ENCODE measurements at regions not wholly inside any gene's neighbourhood (a gene's known extent, or its start where the extent isn't known, plus 50 kb on each side); places are given as distances from the start of the nearest gene placed in this dataset.
"Not testable (repeated sequence)": the region's sequence is repeated elsewhere in the genome, so short reads cannot be mapped to it uniquely, and the experiment has no call there.

- no peak for ATAC-seq
Measured at GRCh38 chr5:25387953-25388352, 743.2 kb upstream of the CDH10 start.

- ATAC-seq: peak in 1 of 2 donors; percentile 21
Measured at GRCh38 chr5:25362799-25363198, 718.0 kb upstream of the CDH10 start.

GRCh38 chr5:25358919-25359318 is 714.1 kb upstream of the CDH10 start:
- ATAC-seq: no peak

- ATAC-seq: no peak
Measured at GRCh38 chr5:25357605-25358004, 712.8 kb upstream of the CDH10 start.

- ATAC-seq: no peak
Measured at GRCh38 chr5:25349746-25350145, 705.0 kb upstream of the CDH10 start.

GRCh38 chr5:25345240-25345771 is 700.5 kb upstream of the CDH10 start:
- no peak for ATAC-seq

- no peak for ATAC-seq
Measured at GRCh38 chr5:25339541-25339940, 694.8 kb upstream of the CDH10 start.

GRCh38 chr5:25334350-25334749 is 689.6 kb upstream of the CDH10 start:
- no peak for ATAC-seq

GRCh38 chr5:25330721-25331120 is 685.9 kb upstream of the CDH10 start:
- no peak for ATAC-seq

GRCh38 chr5:25327172-25327571 is 682.4 kb upstream of the CDH10 start:
- no peak for ATAC-seq

- ATAC-seq: no peak
Measured at GRCh38 chr5:25301836-25302235, 657.1 kb upstream of the CDH10 start.

GRCh38 chr5:25295067-25295466 is 650.3 kb upstream of the CDH10 start:
- no peak for ATAC-seq

GRCh38 chr5:25289766-25290165 is 645.0 kb upstream of the CDH10 start:
- not testable (repeated sequence) for ATAC-seq

- no peak for ATAC-seq
Measured at GRCh38 chr5:25286319-25286718, 641.5 kb upstream of the CDH10 start.

- no peak for ATAC-seq
Measured at GRCh38 chr5:25285136-25285535, 640.4 kb upstream of the CDH10 start.

GRCh38 chr5:25263507-25263906 is 618.7 kb upstream of the CDH10 start:
- not testable (repeated sequence) for ATAC-seq

GRCh38 chr5:25262221-25262620 is 617.4 kb upstream of the CDH10 start:
- ATAC-seq: no peak

- ATAC-seq: no peak
Measured at GRCh38 chr5:25255128-25255527, 610.4 kb upstream of the CDH10 start.

- ATAC-seq: no peak
Measured at GRCh38 chr5:25241981-25242380, 597.2 kb upstream of the CDH10 start.

GRCh38 chr5:25238720-25239119 is 593.9 kb upstream of the CDH10 start:
- not testable (repeated sequence) for ATAC-seq

- ATAC-seq: no peak
Measured at GRCh38 chr5:25224316-25224982, 579.7 kb upstream of the CDH10 start.

- ATAC-seq: not testable (repeated sequence)
Measured at GRCh38 chr5:25199902-25200301, 555.1 kb upstream of the CDH10 start.

GRCh38 chr5:25190521-25191000 is 545.8 kb upstream of the CDH10 start:
- no peak for ATAC-seq

GRCh38 chr5:25181249-25181648 is 536.5 kb upstream of the CDH10 start:
- no peak for ATAC-seq

- not testable (repeated sequence) for ATAC-seq
Measured at GRCh38 chr5:25162616-25163015, 517.8 kb upstream of the CDH10 start.

Measured in activated CD4-positive, CD25-positive, alpha-beta regulatory T cell treated with anti-CD3 and anti-CD28 coated beads, Interleukin-2, amount 50 U/mL, for 24 hours (primary cell).